ENCODE measurements at regions not wholly inside any gene's neighbourhood (a gene's known extent, or its start where the extent isn't known, plus 50 kb on each side); places are given as distances from the start of the nearest gene placed in this dataset.

DNA sequence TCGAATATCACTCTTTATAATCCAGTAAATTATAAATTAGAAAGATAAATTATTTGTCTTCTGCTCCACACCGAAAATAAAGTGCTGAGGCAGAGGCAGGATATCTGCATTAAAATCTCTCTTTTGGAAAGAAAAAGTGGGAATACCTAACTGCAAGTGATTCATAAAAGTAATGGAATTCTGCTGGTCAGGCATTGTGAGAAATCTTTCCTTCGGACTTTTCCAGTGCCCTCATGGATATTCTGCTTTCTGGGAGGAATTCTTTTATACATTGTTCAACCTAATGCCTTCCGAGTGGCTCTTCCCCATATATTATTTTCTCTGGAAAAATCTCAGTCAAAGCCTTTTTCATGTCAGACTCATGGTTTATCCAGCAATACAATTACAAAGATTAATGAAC, 158.3 kb upstream of the RNPC3 start:
- TF ChIP-seq, protein P1, sequence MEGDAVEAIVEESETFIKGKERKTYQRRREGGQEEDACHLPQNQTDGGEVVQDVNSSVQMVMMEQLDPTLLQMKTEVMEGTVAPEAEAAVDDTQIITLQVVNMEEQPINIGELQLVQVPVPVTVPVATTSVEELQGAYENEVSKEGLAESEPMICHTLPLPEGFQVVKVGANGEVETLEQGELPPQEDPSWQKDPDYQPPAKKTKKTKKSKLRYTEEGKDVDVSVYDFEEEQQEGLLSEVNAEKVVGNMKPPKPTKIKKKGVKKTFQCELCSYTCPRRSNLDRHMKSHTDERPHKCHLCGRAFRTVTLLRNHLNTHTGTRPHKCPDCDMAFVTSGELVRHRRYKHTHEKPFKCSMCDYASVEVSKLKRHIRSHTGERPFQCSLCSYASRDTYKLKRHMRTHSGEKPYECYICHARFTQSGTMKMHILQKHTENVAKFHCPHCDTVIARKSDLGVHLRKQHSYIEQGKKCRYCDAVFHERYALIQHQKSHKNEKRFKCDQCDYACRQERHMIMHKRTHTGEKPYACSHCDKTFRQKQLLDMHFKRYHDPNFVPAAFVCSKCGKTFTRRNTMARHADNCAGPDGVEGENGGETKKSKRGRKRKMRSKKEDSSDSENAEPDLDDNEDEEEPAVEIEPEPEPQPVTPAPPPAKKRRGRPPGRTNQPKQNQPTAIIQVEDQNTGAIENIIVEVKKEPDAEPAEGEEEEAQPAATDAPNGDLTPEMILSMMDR (IDR thresholded peaks at IDR 0.05) = no peak
- TF ChIP-seq EP300 (IDR thresholded peaks at IDR 0.05) (no peak), POLR2A (IDR thresholded peaks at IDR 0.05) (no peak)
- no peak for DNase-seq (ENCODE audit: low spot score in 2 of 2)

DNA sequence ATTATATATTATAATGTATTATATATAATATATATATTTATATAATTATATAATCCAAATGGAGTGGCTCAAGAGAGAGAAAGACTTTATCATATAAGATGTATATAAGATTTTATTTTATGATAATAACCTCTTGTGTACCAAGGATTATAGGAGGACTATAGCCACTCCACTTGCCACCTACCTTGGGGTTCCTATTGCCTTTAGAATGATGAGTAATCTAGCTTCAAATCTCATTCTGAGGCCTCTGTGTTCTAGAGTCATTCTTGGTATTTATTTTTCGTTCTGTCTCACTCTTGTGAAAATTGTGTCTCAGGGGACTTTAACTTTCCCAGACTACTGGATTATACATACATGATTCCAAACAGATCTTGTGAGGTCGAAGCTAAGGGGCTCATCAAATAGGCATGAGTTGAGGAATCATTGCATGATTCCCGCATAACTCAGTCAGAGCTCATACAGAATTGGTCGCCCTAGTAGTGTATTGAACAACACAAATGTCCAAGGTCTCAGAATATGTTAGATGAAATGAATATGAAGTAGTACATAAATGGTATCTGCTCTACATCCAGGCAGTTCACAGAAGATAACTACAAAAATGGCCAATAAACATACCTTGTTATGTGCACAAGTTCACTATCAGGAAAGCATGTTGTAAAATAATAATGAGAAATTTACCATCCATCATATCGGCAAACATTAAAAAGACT, 159.5 kb upstream of the RNPC3 start:
- WGBS, 2 donors = 90 to 93% methylated on average over 5 of the region's 5 CpGs
- Histone ChIP-seq H3K9me3 (no peaks in the 10 kb centered on the region), H3K27ac (no peak overlapping the region), H3K36me3 (no peaks in the 10 kb centered on the region), H3K4me3 (no peak overlapping the region), H3K4me1 (no peaks in the 10 kb centered on the region), H3K27me3 (no peaks in the 10 kb centered on the region)
- no peak for DNase-seq (ENCODE audit: low spot score in 2 of 2)
- TF ChIP-seq EP300 (IDR thresholded peaks at IDR 0.05) = no peak
- TF ChIP-seq, protein P1 (IDR thresholded peaks at IDR 0.05) = no peak
- TF ChIP-seq POLR2A (IDR thresholded peaks at IDR 0.05) = no peak

More for the DNA sequence above, 158.3 kb upstream of the RNPC3 start:
- Histone ChIP-seq H3K9me3 (no peaks in the 10 kb centered on the region), H3K27ac (no peak overlapping the region), H3K4me3 (no peak overlapping the region), H3K27me3 (no peaks in the 10 kb centered on the region), H3K36me3 (no peaks in the 10 kb centered on the region), H3K4me1 (no peaks in the 10 kb centered on the region)
- 79 to 81% methylated on average over 4 of the region's 4 CpGs for WGBS, 2 donors

- H3K27ac ChIP-seq = no peak overlapping the region
- no peak for DNase-seq (ENCODE audit: low spot score in 2 of 2)
- 89 to 93% methylated on average over 5 of the region's 5 CpGs for WGBS, 2 donors
Measured at GRCh38 chr1:103363008-103363365, 162.5 kb upstream of the RNPC3 start.

GRCh38 chr1:103362348-103363007, 163.0 kb upstream of the RNPC3 start:
- no peak overlapping the region for H3K4me3 ChIP-seq
- no peak for DNase-seq (ENCODE audit: low spot score in 2 of 2)
- H3K4me1 ChIP-seq = no peaks in the 10 kb centered on the region
- no peak overlapping the region for H3K27ac ChIP-seq
- TF ChIP-seq, protein P1 (IDR thresholded peaks at IDR 0.05) = no peak
- TF ChIP-seq EP300 (IDR thresholded peaks at IDR 0.05) = no peak
- no peak for TF ChIP-seq POLR2A (IDR thresholded peaks at IDR 0.05)
- H3K9me3 ChIP-seq = no peaks in the 10 kb centered on the region
- no peaks in the 10 kb centered on the region for H3K36me3 ChIP-seq
- WGBS, 2 donors = 83 to 88% methylated on average over 4 of the region's 4 CpGs
- H3K27me3 ChIP-seq = no peaks in the 10 kb centered on the region

More at GRCh38 chr1:103363008-103363365, 162.5 kb upstream of the RNPC3 start:
- no peaks in the 10 kb centered on the region for H3K9me3 ChIP-seq
- TF ChIP-seq POLR2A (IDR thresholded peaks at IDR 0.05) = no peak
- TF ChIP-seq EP300 (IDR thresholded peaks at IDR 0.05) = no peak
- TF ChIP-seq, protein P1 (IDR thresholded peaks at IDR 0.05) = no peak
- H3K4me3 ChIP-seq = no peak overlapping the region
- H3K4me1 ChIP-seq = no peaks in the 10 kb centered on the region
- no peaks in the 10 kb centered on the region for H3K36me3 ChIP-seq
- H3K27me3 ChIP-seq = no peaks in the 10 kb centered on the region

DNA sequence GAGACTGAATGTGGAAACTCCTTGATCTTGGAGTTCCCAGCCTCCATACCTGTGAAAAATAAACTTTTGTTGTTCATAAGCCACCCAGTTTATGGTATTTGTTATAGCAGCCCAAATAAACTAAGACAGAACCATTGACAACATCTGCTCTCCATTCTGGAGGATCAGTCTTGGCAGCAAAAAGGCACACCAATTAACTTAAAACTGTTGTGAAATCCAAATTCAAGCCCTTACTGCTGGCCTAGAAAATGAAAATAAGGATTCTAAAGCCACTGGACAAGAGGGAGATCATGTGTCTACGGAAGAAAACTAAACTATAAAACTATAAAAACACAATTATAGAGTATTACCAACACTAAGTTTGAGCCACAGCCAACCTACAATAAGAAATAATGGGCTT, 172.1 kb upstream of the RNPC3 start:
- Histone ChIP-seq H3K9me3 (no peaks in the 10 kb centered on the region), H3K27me3 (no peaks in the 10 kb centered on the region), H3K4me3 (no peak overlapping the region), H3K4me1 (no peaks in the 10 kb centered on the region), H3K36me3 (no peaks in the 10 kb centered on the region), H3K27ac (peak overlapping the region in 1 of 4 donors; percentile 41)
- TF ChIP-seq EP300 (IDR thresholded peaks at IDR 0.05) = no peak
- TF ChIP-seq, protein P1 (IDR thresholded peaks at IDR 0.05) = no peak
- no peak for TF ChIP-seq POLR2A (IDR thresholded peaks at IDR 0.05)
- no peak for DNase-seq (ENCODE audit: low spot score in 2 of 2)
- WGBS, 2 donors = 47 to 62% methylated on average over 1 of the region's 1 CpG

Measured in tibial nerve (tissue), 4 donors.